A673 (cell line): ENCODE measurements at regions not wholly inside any gene's neighbourhood (a gene's known extent, or its start where the extent isn't known, plus 50 kb on each side); places are given as distances from the start of the nearest gene placed in this dataset.

Source experiments
- BruUV-seq: library from RNA; stranded (reverse); fragments of 400-500 nt; replicated peaks from 2 replicates; lab custom pipeline; 2021; lab: Mats Ljungman, UMichigan
- CTCF ChIA-PET: fragments of 300-600 bp; sonication (Branson Sonifier 250); formaldehyde crosslinking; loops from one replicate; lab custom pipeline; 2022; ENCODE audit warnings: antibody characterized with exemption; lab: Charles Lee
- POLR2A ChIA-PET: fragments of 300-600 bp; sonication (Branson Sonifier 250); formaldehyde crosslinking; loops from one replicate; lab custom pipeline; 2022; ENCODE audit warnings: antibody characterized with exemption; ENCODE audit not compliant: low non-redundant PET; lab: Charles Lee
- DNase-seq: peaks from one replicate; pipeline ENCODE4 v3.0.0-alpha.2; 2015; ENCODE audit warnings: low spot score
- H3K27ac ChIP-seq: fragments of 200-600 bp; sonication (generic); 2 replicates; pipeline ENCODE4 v1.5.1; 2016; ENCODE audit warnings: mixed run types, low read depth, mild to moderate bottlenecking, mixed read lengths, antibody characterized with exemption, low read length; ENCODE audit not compliant: poor library complexity, severe bottlenecking
- H3K27me3 ChIP-seq: fragments of 200-600 bp; sonication (generic); replicated peaks from 2 replicates; pipeline ENCODE4 v1.6.1; 2017; ENCODE audit warnings: mixed run types, low read depth, mild to moderate bottlenecking, mixed read lengths, antibody characterized with exemption, low read length; ENCODE audit not compliant: insufficient read depth, poor library complexity
- H3K36me3 ChIP-seq: fragments of 200-600 bp; sonication (generic); 2 replicates; pipeline ENCODE4 v1.6.1; 2016; ENCODE audit warnings: mixed run types, mild to moderate bottlenecking, mixed read lengths, antibody characterized with exemption, low read length; ENCODE audit not compliant: insufficient read depth, poor library complexity, severe bottlenecking
- H3K4me1 ChIP-seq: fragments of 200-600 bp; sonication (generic); 2 replicates; pipeline ENCODE4 v1.6.1; 2017; ENCODE audit warnings: mixed run types, mild to moderate bottlenecking, mixed read lengths, antibody characterized with exemption, low read length; ENCODE audit not compliant: insufficient read depth, poor library complexity, severe bottlenecking
- H3K4me3 ChIP-seq: fragments of 200-600 bp; sonication (generic); 2 replicates; pipeline ENCODE4 v1.5.1; 2016; ENCODE audit warnings: low read depth, mixed run types, mild to moderate bottlenecking, mixed read lengths, low read length; ENCODE audit not compliant: poor library complexity, severe bottlenecking
- H3K9me3 ChIP-seq: fragments of 200-600 bp; sonication (generic); 2 replicates; pipeline ENCODE4 v1.6.1; 2016; ENCODE audit warnings: mixed run types, low read depth, mild to moderate bottlenecking, mixed read lengths, antibody characterized with exemption, low read length; ENCODE audit not compliant: poor library complexity, severe bottlenecking
- EZH2 ChIP-seq: fragments of 200-600 bp; sonication (generic); IDR thresholded peaks from 2 replicates; pipeline ENCODE4 v1.6.1; 2017; ENCODE audit warnings: borderline replicate concordance, low read depth, mild to moderate bottlenecking, mixed read lengths, antibody characterized with exemption, low read length; ENCODE audit not compliant: poor library complexity, severe bottlenecking
- intact Hi-C: fragments of 100-400 bp; cut with micrococcal nuclease; formaldehyde crosslinking; loops from one replicate; pipeline ENCODE4 v1.10.0; 2022; ENCODE audit not compliant: unreplicated experiment
- TF ChIP-seq, protein P1 (sequence below): fragments of 300-800, 200-600 bp; sonication (generic); conservative IDR thresholded peaks from 2 replicates; pipeline ENCODE4 v1.5.1; 2017; ENCODE audit warnings: low read depth, mild to moderate bottlenecking, antibody characterized with exemption, low read length, moderate library complexity, mixed read lengths

- intact Hi-C loops = no loop called here
- BruUV-seq = no TSS peak
Observed at GRCh38 chr12:20234474-20234873, 133.9 kb upstream of the PDE3A start.

DNA sequence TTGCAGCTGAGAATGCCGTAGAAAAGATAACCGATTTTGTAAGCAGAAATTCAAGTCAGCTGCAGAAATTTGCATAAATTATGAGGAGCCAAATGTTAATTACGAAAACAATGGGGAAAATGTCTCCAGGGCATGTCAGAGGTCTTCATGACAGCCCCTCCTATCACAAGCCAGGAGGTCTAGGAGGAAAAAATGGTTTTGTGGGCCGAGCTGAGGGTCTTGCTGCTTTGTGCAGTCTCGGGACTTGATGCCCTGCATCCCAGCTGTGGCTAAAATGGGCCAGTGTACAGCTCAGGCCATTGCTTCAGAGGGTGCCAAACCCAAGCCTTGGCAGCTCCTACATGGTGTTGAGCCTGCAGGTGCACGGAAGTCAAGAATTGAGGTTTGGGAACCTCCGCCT, 131.2 kb upstream of the PDE3A start:
- H3K36me3 ChIP-seq = no peaks in the 10 kb centered on the region
- H3K4me1 ChIP-seq = no peaks in the 10 kb centered on the region
- H3K27me3 ChIP-seq = no peaks in the 10 kb centered on the region
- no peak overlapping the region for H3K27ac ChIP-seq
- H3K9me3 ChIP-seq = no peaks in the 10 kb centered on the region
- intact Hi-C loops = no loop called here
- no TSS peak for BruUV-seq
- no peak for DNase-seq
- ChIA-PET POLR2A (no interaction called here), CTCF (no interaction called here)
- no peak overlapping the region for H3K4me3 ChIP-seq
- TF ChIP-seq EZH2 = no peak
- TF ChIP-seq, protein P1, sequence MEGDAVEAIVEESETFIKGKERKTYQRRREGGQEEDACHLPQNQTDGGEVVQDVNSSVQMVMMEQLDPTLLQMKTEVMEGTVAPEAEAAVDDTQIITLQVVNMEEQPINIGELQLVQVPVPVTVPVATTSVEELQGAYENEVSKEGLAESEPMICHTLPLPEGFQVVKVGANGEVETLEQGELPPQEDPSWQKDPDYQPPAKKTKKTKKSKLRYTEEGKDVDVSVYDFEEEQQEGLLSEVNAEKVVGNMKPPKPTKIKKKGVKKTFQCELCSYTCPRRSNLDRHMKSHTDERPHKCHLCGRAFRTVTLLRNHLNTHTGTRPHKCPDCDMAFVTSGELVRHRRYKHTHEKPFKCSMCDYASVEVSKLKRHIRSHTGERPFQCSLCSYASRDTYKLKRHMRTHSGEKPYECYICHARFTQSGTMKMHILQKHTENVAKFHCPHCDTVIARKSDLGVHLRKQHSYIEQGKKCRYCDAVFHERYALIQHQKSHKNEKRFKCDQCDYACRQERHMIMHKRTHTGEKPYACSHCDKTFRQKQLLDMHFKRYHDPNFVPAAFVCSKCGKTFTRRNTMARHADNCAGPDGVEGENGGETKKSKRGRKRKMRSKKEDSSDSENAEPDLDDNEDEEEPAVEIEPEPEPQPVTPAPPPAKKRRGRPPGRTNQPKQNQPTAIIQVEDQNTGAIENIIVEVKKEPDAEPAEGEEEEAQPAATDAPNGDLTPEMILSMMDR = no peak

More at GRCh38 chr12:20234474-20234873, 133.9 kb upstream of the PDE3A start:
- TF ChIP-seq, protein P1 = no peak
- TF ChIP-seq EZH2 = no peak
- no peaks in the 10 kb centered on the region for H3K36me3 ChIP-seq
- ChIA-PET CTCF (interaction anchor here (0.6 kb wide), 1 partner anchor 126 kb away, joined by 5 read pairs; no protein-coding TSS in a partner anchor), POLR2A (no interaction called here)
- H3K4me1 ChIP-seq = no peaks in the 10 kb centered on the region
- H3K9me3 ChIP-seq = no peaks in the 10 kb centered on the region
- H3K27me3 ChIP-seq = no peaks in the 10 kb centered on the region
- H3K4me3 ChIP-seq = no peak overlapping the region
- H3K27ac ChIP-seq = no peak overlapping the region
- no peak for DNase-seq

DNA sequence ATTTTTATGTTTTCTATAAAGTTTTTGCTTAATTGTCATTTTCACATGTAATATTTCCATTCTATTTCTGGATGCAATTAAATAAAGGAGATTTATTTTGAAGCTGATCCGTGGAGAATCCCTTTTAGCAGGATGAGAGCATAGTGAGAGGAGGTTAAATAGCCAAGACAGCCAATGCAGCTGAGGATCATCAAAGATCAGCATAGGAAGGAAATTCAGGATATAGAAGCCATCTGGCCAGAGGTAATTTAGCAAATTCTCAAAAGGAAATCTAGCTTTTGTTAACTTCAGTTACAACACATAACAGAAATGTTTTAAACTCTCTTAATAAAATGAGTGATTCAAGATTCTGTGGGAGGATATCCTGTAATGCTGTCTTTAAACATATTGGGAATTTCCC, 122.8 kb upstream of the PDE3A start:
- ChIA-PET POLR2A (interaction anchor here (0.6 kb wide), 1 partner anchor 549 kb away, joined by 3 read pairs; no protein-coding TSS in a partner anchor), CTCF (no interaction called here)
- Histone ChIP-seq H3K27ac (no peak overlapping the region), H3K4me1 (no peaks in the 10 kb centered on the region), H3K36me3 (no peaks in the 10 kb centered on the region), H3K27me3 (no peaks in the 10 kb centered on the region), H3K9me3 (peaks cover 3% of the 10 kb centered on the region), H3K4me3 (no peak overlapping the region)
- DNase-seq = peak; percentile 49
- no TSS peak for BruUV-seq
- TF ChIP-seq, protein P1 = no peak
- TF ChIP-seq EZH2 = no peak
- intact Hi-C loops = no loop called here
